ENCODE measurements at regions not wholly inside any gene's neighbourhood (a gene's known extent, or its start where the extent isn't known, plus 50 kb on each side); places are given as distances from the start of the nearest gene placed in this dataset.
"Not testable (repeated sequence)": the region's sequence is repeated elsewhere in the genome, so short reads cannot be mapped to it uniquely, and the experiment has no call there.

GRCh38 chr13:64480211-64480610, 2749.9 kb downstream of the PCDH9 start:
- no peak for DNase-seq

DNA sequence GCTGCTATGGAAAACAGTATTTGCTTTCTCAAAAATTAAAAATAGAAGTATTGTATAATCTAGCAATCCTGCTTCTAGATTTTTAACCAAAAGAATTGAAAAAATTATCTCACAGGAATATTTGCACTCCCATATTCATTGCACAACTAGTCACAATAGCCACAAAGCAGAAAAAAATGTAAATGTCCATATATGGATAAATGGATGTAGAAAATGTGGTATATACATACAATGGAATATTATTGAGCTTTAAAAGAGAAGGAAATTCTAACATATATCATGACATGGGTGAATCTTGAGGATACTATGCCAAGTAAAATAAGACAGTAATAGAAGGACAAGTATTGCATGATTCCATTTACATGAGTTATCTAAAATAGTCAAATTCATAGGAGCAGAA, 2753.0 kb downstream of the PCDH9 start:
- no peak for DNase-seq

GRCh38 chr13:64476041-64476568, 2754.0 kb downstream of the PCDH9 start:
- not testable (repeated sequence) for DNase-seq

- no peak for DNase-seq
Measured at GRCh38 chr13:64471916-64472315, 2758.2 kb downstream of the PCDH9 start.

- no peak for DNase-seq
Measured at GRCh38 chr13:64470751-64471150, 2759.4 kb downstream of the PCDH9 start.

DNA sequence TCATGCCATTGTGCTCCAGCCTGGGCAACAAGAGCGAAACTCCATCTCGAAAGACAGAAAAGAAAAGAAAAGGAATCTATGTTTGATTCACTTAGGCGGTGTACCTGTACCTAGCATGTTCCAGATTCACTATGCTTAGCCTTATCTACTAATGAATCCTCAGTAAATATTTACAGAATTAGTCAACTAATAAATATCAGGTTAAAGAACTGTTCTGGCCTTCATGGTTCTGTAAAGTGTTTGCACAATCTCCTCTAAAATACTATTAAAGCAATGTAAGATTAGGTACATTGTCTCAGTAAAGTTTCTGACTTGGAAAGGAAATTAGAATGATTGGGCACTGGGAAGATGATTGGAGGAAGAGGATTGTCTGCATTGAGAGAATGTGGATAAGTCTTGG, 2770.4 kb downstream of the PCDH9 start:
- DNase-seq, result no peak

GRCh38 chr13:64457976-64458375, 2772.2 kb downstream of the PCDH9 start:
- DNase-seq, result no peak

GRCh38 chr13:64455124-64455523, 2775.0 kb downstream of the PCDH9 start:
- DNase-seq, result no peak

DNA sequence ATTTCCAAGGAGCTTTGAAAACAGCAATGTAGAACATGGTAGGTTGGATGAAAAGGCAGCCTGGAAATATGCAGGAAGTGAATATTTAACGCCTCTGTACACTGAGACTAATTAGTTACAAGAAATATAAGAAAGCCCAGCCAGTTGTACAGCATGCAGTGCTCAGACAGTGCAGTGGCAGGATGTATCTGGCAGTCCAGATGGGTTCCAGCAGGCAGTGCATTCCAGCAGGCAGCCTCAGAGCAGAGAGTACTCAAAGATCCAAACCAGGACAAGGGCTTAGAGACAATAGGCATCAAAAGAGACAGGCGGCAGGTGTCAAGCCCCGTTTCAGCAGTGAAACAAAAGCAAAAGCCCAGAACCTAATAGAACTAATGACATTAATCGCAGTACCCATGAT, 2776.3 kb downstream of the PCDH9 start:
- no peak for DNase-seq

- no peak for DNase-seq
Measured at GRCh38 chr13:64446372-64446771, 2783.8 kb downstream of the PCDH9 start.

DNA sequence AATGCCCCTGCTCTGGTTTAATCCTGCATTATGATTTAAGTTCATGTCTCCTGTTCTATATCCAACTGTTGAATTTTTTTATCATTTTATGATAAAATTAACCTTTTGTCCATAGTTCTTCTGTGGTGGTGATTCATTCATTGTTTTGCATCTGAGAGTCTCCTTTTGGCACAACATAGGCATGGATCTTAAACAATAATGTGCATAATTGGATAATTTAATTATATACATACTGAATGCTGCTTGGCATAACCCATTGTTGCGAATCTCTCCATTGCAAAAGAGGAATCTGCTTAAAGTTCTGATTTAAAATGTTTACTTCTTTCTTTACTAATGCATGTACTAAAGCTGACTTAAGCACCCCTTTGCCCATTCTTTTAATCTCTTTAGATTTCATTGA, 2788.4 kb downstream of the PCDH9 start:
- DNase-seq, result no peak

- peak in 1 of 56 donors; percentile 3 for DNase-seq
Measured at GRCh38 chr13:64438084-64438483, 2792.1 kb downstream of the PCDH9 start.

GRCh38 chr13:64429691-64430090, 2800.4 kb downstream of the PCDH9 start:
- DNase-seq, result no peak

DNA sequence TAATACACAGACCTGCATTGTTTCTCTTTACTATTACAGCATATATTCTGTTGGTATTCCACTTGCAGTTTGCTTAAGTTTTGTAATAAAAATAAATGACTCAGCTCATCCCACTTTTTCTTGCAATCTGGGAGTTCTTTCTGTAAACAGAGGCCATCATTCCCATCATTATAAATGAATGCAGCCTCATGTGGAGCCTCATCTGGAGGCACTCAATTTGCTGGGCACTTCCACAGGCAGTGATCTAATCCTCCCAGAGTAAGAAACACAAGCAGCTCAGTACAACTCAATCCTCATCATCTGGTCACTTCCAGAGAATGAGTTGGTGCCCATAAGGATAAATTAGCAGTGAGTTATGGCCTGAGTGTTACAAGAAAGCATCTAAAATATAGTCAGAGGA, 2801.9 kb downstream of the PCDH9 start:
- no peak for DNase-seq

- no peak for DNase-seq
Measured at GRCh38 chr13:64423467-64423866, 2806.7 kb downstream of the PCDH9 start.

DNA sequence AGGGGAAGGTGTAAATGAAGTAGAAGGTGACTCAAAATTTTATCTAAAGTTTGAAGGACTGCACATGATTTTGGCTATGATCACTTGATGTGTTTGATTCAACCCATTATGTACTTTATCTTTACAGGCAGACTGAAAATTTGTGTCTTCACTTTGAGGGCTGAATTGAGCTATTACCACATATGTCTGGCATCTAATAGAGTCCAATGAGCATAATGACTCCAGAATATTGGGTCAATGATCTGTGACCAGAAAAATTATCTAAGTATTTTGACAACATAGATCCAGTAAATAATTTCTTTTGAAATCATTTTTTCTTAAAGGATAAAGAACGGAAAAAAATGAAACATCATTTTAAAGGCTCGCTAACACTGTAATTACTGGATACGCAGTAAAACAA, 2810.0 kb downstream of the PCDH9 start:
- DNase-seq, result no peak

GRCh38 chr13:64417581-64417980, 2812.6 kb downstream of the PCDH9 start:
- DNase-seq, result no peak

GRCh38 chr13:64414381-64414780, 2815.8 kb downstream of the PCDH9 start:
- DNase-seq, result no peak

GRCh38 chr13:64413529-64413928, 2816.6 kb downstream of the PCDH9 start:
- no peak for DNase-seq

- DNase-seq, result no peak
Measured at GRCh38 chr13:64410276-64411053, 2819.7 kb downstream of the PCDH9 start.

DNA sequence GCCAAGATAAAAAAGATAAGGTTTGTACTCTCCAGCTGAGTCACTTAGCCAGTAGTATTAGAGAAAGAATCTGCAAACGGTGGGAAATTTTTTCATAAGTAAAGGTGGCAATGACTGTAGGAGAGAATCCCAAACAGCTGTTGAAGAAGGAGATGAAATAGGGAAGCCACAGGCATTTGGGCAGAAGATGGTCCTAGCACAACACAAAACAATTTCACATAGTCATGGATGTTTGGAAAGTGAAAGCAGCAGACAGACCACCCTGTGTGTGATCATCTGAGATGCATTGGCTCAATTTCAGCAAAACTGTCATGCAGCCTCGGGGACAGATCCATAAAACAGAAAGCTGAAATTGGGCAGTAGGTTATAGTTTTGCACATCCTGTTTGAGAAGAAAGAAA, 2832.4 kb downstream of the PCDH9 start:
- DNase-seq, result no peak

GRCh38 chr13:64377606-64378005, 2852.5 kb downstream of the PCDH9 start:
- no peak for DNase-seq

DNA sequence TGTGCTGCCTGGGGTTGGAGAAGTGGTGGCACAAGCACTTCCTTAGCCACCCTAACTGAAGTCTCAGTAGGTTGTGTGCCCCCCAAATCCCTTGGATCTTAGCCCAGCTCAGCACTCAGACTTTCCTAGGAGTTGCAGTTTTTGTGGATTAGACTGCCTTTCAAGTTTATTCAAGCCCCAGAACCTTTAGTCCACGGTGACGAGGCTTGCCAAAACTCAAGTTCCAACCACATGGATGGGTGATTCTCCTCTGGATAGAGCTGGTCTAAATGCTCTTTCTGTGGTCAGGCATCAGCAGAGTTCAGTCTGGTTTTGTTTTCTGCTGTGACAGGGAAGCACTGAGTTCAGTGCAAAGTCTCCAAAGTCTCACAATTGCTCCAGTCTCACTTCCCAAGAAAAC, 2858.7 kb downstream of the PCDH9 start:
- no peak for DNase-seq

GRCh38 chr13:64371045-64371444, 2859.1 kb downstream of the PCDH9 start:
- DNase-seq, result no peak

Data from nucleus accumbens (tissue), 56 donors.